GM19452 (cell line): ENCODE measurements at regions not wholly inside any gene's neighbourhood (a gene's known extent, or its start where the extent isn't known, plus 50 kb on each side); places are given as distances from the start of the nearest gene placed in this dataset.

Experiments
- ATAC-seq: cut with Tn5 transposase; IDR thresholded peaks from one replicate; pipeline ENCODE4 v1.9.1; 2021; ENCODE audit not compliant: unreplicated experiment

DNA sequence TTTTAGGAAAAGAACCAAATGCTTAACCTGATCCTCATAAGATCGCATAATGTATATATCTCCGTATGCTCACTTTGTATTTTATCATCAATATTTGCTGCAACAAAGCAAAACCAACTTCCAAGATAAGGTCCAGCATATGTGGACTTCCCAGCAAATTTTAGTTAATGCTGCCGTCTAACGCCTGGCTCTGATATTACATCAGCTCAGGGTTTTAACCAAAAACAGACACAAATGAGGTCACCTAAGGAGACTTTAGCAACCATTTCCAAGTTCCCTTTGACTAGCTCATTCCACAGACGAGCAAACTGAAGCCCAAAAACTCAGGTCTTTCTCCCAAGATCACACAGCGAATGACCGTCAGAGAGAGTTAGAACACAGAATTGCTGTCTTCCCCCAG is 59.4 kb upstream of the UCN3 start:
- no peak for ATAC-seq

DNA sequence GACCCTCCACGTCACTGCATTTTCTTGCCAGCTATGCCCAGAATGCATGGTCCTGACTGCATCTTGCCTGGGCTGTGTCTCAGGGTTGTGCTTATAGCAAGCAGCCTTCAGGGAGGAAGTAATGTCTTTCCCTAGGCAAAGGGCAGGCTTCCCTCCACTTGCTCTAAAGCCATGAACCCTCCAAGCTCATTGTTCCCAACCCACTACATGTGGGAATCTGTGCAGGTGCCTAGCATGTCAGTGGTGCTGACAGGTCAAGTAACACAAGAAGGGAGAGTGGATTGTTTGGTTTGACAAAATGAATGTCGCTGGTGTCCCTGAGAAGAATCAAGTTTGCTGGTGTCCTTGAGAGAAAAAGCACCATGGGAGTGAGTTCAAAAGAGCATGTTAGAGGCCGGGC is 53.9 kb upstream of the UCN3 start:
- ATAC-seq = no peak

DNA sequence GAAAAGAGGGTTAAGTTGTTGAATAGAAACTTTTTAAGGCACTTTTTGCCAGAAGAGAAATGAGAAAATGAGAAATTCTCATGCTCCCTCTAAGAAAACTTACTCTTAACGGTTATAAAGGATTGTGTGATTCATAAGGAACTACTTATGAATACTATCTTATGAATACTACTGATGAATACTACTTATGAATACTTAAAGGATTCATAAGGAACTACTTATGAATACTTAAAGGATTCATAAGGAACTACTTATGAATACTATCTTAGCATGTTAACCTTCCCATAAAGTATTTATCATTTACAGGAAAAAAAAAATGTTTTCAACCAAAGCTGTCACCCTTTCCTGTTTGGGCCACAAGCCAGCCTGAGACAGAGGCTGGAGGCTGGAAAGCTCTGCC is 53.1 kb upstream of the UCN3 start:
- no peak for ATAC-seq

DNA sequence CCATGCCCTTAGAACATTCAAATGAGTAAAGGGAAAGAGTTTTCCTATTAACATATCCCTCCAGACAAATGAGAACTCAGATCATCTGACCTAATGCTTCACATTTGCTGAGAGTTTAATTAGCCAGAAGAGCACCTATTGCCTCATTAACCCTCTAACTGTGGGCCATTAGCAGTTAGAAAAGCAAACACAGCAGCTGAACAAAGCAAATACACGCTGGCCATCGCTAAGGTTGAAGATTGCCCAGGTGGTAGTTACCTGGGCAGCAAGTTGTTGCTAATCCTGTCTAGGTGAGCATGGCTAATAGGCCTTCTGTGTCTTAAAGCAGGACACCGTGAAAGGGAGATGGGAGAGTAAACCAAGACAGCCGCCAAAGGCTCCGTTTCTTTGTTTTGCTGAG is 49.9 kb upstream of the UCN3 start:
- no peak for ATAC-seq
